Amniotic stem cell (primary cell): ENCODE measurements at regions not wholly inside any gene's neighbourhood (a gene's known extent, or its start where the extent isn't known, plus 50 kb on each side); places are given as distances from the start of the nearest gene placed in this dataset.

Experiments
- DNase-seq: peaks from one replicate; lab custom pipeline; 2025; lab: John Stamatoyannopoulos, UW

DNA sequence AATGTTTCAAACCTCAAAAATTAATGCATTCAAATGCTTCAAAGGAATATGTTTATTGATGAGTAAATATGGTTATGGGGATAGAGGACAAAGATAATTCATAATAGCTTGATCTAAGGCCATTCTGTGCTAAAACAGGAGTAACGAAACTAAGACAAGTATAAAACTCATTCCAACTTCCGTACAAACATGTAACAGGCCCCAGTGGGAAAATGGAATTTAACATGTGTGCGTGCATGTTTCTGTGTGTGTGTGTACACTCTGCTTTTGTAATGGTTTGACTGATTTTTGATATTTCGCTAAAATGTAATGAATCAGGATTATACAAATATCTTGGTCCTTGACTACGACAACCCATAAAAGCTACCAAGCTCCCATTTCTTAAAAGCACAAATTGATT, 91.0 kb downstream of the KLF12 start:
- DNase-seq, result no peak

DNA sequence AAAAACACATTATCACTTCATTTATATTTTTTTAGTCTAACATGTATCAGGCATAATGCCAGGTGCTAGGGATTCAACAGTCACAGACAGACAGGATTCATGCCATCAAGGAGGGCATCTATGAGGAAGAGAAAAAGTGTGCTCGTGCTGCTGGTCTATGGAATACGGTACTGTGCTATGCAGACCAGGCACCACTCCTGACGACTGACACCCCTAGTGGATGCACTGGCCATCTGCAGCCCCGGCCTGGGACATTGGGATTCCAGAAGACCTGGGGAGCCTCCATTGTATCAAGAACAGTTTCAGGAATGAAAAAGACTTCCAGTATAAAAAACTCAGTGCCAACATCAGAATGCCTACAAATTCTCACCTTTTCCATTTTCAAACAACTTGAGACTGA, 94.0 kb downstream of the KLF12 start:
- no peak for DNase-seq

DNA sequence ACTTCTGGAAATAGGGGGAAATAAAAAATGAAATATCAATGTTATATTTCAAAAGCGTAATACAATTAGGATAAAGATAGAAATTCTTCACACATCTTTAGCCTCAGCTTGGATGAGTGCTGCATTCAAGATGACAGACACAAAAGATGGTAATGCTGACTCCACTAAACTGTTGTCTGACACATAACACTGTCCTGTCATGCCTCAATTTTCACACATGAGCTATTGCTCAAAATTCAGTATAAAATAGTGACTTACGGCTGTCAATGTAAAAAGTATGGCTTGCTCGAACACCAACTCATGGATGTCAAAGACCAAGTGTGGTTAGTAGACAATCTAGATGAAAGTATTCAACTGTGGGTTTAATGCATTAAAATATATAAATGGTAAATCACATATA, 94.5 kb downstream of the KLF12 start:
- no peak for DNase-seq

DNA sequence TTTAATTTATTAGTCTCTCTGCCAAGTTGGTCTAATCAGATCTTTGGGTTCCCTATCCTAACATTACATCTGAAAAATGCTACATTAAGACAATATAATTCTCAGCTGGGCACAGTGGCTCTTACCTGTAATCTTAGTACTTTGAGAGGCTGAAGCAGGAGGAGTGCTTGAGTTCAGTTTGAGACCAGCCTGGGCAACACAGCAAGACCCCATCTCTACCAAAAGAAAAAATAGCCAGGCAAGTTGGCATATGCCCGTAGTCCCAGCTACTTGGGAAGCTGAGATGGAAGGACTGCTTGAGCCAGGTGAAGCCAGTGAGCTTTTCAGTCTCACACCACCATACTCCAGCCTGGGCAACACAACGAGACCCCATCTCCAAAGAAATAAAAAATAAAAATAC, 95.0 kb downstream of the KLF12 start:
- DNase-seq, result no peak

DNA sequence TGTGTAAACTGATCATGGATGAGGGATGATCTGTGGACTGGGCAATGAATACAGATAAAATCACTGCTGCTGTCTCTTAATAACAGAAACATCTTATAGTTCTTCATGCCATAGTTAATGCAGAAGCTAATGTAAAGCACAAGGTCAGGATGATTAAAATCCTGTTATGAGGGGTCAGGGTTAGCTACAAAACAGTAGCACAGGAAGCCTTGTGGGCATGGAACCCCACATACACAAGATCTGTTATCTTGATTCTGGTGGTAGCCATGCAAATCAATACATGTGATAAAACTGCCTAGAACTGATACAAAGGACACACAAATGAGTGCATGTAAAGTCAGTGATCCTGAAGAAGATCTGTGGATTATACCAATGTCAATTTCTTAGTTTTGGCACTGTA, 96.4 kb downstream of the KLF12 start:
- DNase-seq, result no peak

DNA sequence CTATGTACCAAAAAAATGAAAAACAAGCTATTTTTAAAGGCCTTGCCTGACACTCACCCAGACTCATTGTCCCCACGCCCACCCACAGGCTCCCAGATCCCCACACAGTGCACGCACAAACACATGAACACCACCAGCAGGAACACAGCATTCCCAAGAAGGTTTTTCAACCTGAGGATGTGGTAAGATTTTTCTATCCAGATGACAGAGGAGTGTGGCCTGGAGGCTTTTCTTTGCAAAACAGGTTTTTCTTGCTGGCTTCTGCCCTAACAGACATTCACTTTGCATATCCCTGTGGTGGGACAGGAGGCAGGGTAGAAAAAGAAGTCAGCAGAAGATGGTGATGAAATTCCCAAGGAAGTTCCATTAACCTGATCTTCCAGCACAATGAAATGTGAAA, 97.8 kb downstream of the KLF12 start:
- no peak for DNase-seq

DNA sequence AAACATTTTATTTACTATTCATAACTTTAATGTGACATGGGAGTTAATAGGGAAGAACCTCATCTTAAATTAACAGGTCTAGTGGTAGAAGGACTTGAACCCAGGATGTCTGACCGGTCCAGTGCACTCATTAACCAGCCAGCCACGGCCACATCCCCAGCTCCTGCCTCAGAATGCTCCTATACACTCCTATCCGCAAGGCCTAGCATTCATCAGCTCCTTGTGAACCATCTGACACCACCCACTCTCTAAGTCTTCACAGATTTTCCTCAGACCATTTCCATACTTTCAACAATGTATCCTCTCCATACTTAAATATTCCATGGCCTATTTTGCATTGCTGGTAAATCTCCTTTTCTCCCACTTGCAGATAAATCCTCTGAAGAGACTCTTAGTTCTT, 98.3 kb downstream of the KLF12 start:
- DNase-seq, result no peak

DNA sequence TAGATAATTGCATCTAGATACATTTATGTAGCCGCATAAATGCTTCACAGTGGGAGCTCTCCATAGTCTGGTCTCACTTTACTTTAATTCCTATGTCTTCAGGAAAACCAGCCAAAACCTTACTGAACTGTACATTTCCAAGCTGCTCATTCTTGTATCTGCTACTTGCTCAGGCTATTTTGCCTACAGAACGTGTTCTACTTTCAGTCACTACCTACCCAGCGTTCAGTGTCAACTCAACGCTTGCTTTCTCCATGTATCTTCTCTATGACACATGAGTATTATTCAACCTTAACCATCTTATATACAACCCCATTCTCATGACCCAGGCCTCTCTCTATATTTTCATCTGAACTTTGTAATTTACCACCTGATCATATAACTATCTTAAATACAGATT, 101.9 kb downstream of the KLF12 start:
- no peak for DNase-seq

DNA sequence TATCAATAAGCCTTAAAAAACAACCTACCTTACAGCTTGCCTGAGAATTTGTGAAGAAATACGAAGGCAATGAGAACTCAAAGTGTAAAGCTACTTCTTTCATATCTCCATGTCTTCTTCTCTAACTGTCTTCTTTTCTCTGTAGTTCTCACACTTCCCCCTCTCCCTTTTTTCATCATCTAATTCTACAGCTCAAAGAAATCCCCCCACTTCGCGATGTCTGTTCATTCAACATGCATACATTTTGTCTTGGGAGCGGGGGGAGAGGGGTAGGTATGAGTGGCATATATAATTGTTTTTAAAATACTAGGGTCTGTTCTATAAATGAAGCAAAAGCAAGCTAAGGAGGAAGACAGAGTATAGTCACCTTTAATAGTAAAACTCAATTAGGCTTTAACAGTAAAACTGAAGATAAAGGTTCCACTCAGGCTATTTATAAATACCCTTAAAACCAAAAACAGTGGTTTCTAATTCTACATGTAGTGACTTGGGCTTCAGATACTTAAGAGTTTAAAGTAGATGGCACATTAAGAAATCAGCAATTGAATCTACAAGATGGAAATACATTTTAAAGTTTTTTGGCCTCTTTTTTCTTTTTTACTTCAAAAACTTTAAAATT, 106.9 kb downstream of the KLF12 start:
- no peak for DNase-seq

DNA sequence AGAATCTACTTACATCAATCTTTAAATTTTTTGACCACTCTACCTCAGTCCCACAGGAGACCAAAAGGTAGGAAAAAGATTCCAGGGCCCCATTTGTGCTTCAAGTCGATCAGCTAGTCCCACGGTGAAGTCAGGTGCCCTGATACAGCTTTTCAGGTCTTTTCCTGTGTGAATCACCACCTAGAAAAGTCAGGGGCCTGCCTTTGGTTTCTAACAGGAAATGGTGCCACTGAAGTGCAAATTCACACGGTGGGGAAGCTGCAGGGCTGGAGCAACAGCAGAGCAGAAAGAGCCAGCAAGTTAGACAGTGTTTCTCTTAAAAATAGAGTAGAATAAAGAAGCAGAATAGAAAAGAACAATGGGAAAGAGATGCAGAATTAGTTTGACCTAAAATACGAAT, 107.5 kb downstream of the KLF12 start:
- DNase-seq, result no peak

DNA sequence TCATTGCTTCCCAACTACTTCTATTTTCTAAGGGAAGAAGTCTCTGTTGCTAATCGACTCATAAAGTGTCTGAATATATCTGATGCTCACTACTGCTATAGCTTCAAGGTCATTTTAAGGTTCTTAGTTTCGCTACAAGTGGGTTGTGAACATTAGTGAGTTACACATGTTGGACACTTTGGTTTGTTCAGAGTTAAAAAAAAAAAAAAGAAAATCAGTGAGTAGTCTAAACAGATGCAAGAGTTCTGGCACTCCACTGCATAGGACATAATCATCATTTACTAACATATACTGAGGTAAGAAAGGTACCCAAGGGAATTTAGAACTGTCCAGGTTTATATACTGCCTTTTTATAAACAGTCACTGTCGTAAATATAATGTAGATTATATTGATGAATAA, 108.8 kb downstream of the KLF12 start:
- DNase-seq, result no peak

DNA sequence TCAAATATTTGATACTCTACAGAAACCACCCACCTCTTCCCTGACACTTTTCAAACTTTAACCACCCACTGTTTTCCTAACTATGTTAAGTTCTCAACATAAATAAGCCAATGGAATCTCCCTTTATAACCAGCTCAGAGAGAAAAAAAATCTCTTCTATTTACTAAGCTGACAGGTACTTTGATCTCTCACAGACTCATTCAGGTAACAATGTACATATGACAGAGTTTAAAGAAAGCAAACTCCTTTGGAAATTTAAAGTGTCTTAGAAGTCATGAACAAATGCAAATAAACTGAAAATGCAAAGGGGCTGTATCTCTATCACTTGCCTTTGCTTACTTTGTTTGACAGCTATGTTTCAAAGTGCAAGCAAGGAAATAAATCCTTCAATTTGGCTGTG, 109.3 kb downstream of the KLF12 start:
- DNase-seq, result no peak

DNA sequence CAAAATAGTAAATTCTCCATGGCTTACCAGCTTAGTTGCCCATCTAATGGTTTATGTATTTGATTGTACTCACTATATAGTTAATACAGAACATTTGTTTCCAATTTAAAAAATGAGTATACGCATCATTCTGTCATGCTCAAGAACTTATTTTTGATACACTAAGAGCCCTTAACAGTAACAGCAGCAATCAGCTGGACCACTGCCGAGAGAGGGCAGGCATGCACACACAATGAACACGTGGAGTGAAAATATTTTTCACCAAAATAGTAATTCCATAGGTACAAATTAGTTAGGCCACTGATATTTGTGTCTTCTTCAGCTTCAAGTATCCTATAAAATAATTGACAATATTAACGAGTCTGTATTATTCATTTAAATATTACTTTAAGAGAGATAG, 109.9 kb downstream of the KLF12 start:
- no peak for DNase-seq

DNA sequence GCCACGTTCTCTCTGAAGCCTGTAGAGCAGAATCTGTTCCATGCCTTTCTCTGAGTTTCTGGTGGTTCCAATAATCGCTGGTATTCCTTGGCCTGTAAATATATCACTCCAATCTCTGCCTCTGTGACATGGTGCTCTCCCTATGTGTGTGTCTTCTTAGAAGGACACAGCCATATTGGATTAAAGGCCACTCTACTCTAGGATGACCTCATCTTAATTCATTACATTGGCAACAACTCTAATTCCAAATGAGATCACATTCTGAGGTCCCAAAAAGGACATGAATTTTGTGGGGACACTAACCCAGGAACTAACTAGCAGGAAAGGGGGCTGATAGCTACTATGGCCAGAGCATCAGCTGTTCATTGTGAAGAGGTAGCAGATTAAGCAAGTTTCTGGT, 110.7 kb downstream of the KLF12 start:
- no peak for DNase-seq

DNA sequence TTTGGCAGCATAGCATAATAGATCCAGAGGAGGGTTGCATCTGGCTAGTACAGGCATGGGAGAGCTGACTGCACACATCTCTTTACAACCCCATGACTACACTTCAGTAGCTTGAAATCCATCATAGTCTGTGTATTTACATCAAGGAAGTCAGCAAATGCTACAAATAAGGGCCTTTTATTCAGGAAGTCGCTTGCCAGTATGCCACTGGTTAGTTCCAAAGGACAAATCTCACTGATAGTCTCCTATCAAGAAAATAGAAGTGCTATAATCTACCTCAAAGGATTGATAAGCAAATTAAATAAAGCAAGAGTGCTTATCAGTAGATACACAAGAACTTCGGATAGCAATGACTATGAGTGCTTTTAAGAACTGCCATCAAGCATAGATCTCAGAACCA, 112.7 kb downstream of the KLF12 start:
- no peak for DNase-seq

DNA sequence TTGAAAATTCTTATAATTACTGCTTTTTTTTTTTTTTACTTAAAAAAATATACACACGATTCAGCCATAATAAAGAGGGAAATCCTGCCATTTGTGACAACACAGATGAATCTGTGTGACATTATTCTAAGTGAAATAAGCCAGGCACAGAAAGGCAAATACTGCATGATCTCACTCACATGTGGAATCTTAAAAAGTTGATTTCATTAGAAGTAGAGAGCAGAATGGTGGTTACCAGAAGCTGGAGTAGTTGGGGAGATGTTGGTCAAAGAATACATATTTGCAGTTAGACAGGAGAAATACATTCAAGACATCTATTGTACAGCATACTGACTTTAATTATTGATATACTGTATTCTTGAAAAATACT, 116.2 kb downstream of the KLF12 start:
- no peak for DNase-seq

DNA sequence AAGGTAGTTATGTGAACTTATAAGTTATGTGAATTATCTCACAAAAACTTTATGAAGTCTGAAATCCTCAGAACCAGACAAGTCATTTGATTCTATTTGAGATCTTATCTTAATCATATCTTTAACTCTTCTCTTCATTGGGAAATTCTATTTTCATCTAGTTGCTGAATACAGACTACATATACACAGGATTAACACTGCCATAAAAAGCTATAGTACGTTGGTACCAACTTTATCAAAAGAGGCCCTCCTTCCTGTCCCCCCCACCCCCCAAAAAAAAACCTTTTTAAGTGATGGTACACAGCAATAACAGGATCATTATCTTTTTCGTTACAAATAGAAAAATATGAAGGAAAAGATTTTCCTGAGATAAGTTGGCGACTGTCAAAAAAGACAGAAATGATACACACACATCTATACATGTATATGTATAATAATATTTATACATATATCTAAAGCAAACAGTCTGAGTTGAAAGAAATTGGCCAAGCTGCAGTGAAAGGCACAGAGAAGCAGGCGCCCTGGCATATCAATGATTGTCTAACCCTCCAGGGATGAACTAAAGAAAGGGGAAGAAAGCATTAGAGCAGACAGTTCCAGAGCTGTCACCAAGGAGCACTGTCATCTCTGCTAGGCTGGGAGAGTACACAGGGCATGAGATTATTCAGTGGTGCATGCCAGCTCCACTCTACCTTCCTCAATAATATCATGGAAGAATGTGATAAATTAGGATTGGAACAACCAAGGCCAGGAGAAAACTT, 116.7 kb downstream of the KLF12 start:
- DNase-seq, result no peak

DNA sequence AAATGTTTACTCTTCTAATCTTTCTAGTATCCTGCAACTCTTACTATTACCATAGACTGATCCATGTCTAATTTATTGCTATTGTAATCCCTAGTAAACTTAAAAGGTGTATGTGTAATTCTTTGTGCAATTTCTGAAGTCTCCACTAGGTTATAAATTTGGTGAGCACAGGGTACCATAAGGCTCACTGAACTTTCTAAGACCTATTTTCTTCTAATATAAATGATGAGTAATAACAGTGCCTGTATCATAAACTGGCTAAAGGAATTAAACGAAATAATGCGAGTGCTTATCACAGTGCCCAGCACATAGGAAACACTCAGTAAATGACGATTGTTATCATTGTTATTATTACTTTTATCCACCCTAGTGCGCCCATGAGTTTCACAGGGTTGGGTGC, 119.1 kb downstream of the KLF12 start:
- no peak for DNase-seq

DNA sequence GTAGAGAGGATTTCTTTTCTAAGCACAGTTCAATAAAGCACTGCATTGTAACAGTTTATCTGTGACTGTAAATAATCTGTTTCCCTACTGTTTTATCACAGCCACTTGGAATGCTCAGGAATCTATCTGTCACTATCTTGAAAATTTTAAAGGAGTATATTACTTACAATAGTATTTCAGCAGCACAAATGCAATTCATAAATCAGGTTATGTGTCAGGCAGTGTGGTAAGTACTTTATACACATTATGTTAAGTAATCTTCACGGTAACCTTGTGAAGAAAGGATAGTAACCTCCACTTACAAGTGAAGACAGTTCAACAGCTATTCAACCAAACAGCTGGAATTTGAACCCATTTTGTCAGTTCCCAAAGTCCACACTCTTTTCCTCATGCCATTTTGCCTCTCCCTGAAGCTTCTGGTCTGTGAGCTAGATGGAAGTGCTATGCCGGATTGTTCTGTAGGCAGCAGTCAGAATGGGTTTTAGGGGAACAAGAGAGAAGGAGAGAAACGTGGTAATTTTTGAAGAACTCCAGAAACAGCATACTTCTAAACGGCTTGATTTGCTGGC, 125.0 kb downstream of the KLF12 start:
- no peak for DNase-seq

DNA sequence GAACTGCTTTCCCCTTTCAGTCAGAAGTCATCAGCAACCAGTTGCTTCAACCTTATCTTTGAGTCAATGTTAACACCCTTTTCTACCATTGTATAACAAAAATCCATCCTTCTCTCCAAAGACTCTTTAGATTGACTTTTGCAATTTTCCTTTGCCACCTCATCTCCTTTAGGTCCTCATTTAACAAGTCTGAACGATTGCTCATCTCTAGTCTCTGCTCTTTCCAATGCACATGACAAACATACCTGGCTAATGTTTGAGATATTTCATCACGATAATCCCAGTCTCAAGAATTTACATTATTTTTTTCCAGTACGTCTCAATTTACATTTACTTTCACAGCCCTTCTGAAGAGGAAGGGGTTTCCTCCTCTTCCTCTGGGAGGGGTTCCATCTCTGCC, 127.5 kb downstream of the KLF12 start:
- DNase-seq, result no peak

DNA sequence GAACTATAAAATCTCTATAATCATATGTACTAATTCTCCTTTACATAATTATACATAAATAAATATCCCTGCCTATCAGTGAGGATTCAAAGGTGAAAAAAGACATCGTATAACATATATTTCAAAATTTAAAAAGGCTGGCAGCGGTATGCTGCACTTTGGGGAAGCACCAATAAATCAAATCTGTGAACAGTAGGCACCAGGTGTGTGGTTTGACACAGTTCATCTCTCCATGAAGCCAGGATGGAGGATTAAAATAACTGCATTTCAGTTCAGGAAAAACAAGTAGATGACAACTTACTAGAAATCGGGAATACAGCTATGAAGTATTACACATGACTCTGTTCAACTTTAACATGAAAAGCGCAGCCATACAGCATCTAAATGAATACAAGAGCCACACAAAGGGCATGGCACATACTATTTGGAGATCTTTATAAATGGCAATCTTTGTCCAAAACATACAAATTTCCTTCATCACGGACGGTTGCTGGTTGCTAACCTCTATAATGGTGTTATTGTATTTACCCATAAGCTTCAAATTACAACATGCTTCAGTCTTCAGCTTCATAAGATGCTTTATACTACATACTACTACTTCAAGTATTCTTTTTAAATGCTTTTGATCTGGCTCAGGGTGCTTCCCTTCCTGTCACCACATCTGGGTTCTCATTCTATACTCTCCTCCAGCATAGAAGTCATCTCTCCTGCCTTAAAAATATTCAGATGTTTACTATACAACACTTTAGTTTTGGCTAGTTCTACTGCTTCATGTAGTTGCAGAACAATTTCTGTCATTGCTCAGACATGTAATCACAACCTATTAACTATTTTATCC, 128.7 kb downstream of the KLF12 start:
- DNase-seq, result no peak

DNA sequence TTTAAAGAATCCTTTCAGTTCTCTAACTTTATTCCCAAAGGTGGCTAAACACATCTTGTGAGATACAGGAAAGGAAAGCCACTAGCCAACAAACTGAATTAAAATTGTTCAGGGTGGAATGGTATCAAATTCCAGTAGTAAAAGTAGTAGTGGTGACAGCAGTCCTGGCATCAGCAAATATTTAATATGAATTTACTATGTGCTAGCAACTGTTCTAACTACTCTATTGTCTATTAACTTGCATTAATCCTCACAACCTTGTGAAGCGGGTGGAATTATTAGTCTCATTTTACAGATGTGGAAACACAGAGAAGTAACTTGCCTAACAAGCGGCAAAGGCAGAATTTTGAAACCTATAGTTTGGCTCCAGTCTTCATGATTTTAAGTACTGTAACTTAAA, 130.1 kb downstream of the KLF12 start:
- no peak for DNase-seq

DNA sequence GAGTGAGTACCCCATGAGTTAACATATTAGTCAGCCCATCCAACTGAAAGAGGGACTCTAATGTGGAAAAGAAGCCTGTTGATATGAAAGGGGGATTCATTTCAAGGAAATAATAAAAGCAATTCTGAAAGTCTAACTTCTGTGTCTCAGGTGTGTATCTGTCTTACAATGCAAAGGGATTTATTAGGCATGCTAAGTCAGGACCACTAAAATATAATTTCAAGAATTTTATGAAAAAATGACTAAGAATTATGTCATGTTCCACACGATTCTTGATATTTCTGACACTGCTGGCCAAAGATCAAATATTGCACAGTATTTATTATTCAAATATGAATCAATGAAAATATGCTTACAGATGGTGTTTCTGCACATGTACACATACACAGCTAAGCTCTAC, 130.8 kb downstream of the KLF12 start:
- no peak for DNase-seq
